Activated T-helper 1 cell treated with anti-CD3 and anti-CD28 coated beads, Interleukin-12 subunit alpha, Interleukin-12 subunit beta, Interleukin-2, Interleukin-4 antibody, amounts not matched to agents 30 ng/mL and 10 ng/mL and 1 ng/mL, durations not matched to agents 14 hours and 24 hours and 36 hours (primary cell): ENCODE measurements at regions not wholly inside any gene's neighbourhood (a gene's known extent, or its start where the extent isn't known, plus 50 kb on each side); places are given as distances from the start of the nearest gene placed in this dataset.

Source experiments
- DNase-seq: peaks from one replicate; pipeline ENCODE4 v3.0.0; 2021; ENCODE audit warnings: low spot score
- H3K27ac Mint-ChIP-seq: one replicate; pipeline ENCODE4 v1.8.0; 2021; ENCODE audit warnings: mild to moderate bottlenecking, mixed read lengths
- H3K27me3 Mint-ChIP-seq: one replicate; pipeline ENCODE4 v1.8.0; 2022; ENCODE audit warnings: mild to moderate bottlenecking, moderate library complexity, mixed read lengths; ENCODE audit not compliant: insufficient read depth
- H3K36me3 Mint-ChIP-seq: one replicate; pipeline ENCODE4 v1.8.0; 2021; ENCODE audit warnings: low read depth, mixed read lengths
- H3K4me1 Mint-ChIP-seq: one replicate; pipeline ENCODE4 v1.8.0; 2021; ENCODE audit warnings: low read depth, mixed read lengths
- H3K4me3 Mint-ChIP-seq: one replicate; pipeline ENCODE4 v1.8.0; 2021; ENCODE audit warnings: mild to moderate bottlenecking, moderate library complexity, mixed read lengths
- H3K9me3 Mint-ChIP-seq: one replicate; pipeline ENCODE4 v1.8.0; 2021; ENCODE audit warnings: mixed read lengths
- intact Hi-C: fragments of 100-400 bp; cut with micrococcal nuclease; formaldehyde crosslinking; loops from one replicate; pipeline ENCODE4 v1.15.1; 2024

DNA sequence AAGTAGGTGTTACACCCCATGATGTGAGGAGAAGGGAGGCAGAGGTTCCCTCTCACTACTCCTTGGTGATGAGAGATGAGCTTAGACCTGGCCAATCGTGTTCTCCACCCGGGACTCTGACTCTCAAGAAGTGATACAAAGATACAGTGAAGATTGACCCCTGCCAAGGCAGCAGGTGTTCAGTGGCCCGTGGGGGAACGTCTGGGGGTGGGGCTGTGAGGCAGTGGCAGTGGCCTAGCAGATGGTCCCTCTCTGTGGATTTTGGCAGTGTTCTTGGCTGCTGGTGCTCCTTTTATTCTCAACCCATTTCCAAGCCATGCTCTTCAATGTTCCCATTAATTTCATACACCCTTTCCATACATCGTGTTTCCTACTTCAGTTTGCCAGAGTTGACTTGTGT, 120.4 kb upstream of the NEDD4L start:
- intact Hi-C loops: no loop called here
- no peaks in the 10 kb centered on the region for H3K27me3 Mint-ChIP-seq
- H3K4me1 Mint-ChIP-seq: no peaks in the 10 kb centered on the region
- H3K27ac Mint-ChIP-seq: no peak overlapping the region
- H3K36me3 Mint-ChIP-seq: no peaks in the 10 kb centered on the region
- H3K4me3 Mint-ChIP-seq: no peak overlapping the region
- no peak for DNase-seq
- H3K9me3 Mint-ChIP-seq: no peaks in the 10 kb centered on the region

DNA sequence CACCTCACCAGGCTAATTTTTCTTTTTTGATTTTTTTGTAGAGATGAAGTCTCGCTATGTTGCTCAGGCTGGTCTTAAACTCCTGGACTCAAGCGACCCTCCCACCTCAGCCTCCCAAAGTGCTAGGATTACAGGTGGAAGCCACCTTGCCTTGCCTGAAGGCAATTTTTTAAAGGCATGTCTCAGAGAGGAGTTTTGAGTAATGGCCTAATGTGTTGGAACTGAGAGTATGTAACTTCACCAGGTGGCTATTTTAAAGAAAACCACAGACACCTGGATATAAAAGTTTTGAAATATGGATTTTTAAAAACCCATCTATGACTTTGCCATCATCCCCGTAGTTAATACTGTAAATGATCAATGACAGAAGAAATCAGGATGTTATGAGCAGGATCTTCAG, 119.8 kb upstream of the ATP8B1 start:
- no peaks in the 10 kb centered on the region for H3K9me3 Mint-ChIP-seq
- no peak overlapping the region for H3K27ac Mint-ChIP-seq
- H3K36me3 Mint-ChIP-seq: no peaks in the 10 kb centered on the region
- no peak overlapping the region for H3K4me3 Mint-ChIP-seq
- intact Hi-C loops: no loop called here
- no peak for DNase-seq
- no peaks in the 10 kb centered on the region for H3K4me1 Mint-ChIP-seq
- H3K27me3 Mint-ChIP-seq: peaks cover 5% of the 10 kb centered on the region

DNA sequence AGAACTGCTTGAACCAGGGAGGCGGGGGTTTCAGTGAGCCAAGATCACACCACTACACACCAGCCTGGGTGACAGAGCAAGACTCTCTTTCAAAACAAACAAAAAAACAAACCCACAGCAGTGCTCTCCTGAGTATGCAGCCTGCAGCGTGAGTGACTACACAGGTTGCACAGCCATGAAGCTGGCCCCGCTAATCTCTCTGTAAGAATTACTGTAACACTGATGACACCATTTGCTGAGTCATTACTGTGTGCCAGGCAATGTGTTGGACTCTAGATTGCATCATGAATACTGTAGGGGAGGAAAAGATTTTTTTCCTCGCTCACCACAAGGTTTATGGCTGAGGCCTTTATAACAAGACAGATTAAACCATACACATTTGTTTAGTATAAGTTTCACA, 118.6 kb upstream of the ATP8B1 start:
- H3K4me3 Mint-ChIP-seq: no peak overlapping the region
- no peaks in the 10 kb centered on the region for H3K36me3 Mint-ChIP-seq
- no peak overlapping the region for H3K27ac Mint-ChIP-seq
- peaks cover 5% of the 10 kb centered on the region for H3K27me3 Mint-ChIP-seq
- no peaks in the 10 kb centered on the region for H3K9me3 Mint-ChIP-seq
- no peak for DNase-seq
- H3K4me1 Mint-ChIP-seq: peaks cover 2% of the 10 kb centered on the region
- intact Hi-C loops: no loop called here

DNA sequence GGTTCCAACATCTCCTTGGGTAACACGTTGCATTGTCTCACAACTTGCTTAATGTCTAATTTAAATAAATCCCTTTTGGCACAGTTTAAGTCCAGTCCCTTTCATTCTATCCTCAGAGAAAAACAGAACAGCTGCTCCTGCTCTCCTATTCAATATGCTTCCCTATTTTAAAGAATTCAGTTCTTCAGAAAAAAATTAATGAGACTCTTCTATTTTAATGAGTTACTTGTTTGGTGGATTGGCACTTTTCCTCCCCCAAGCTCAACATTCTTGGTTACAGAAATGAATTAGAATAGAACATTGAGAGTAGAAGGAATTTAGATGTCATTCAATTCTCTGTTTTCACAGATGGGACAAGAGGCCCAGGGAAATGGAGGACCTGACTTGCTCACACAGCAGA, 116.9 kb upstream of the ATP8B1 start:
- H3K27ac Mint-ChIP-seq: no peak overlapping the region
- DNase-seq: no peak
- H3K4me1 Mint-ChIP-seq: peaks cover 13% of the 10 kb centered on the region
- intact Hi-C loops: no loop called here
- no peak overlapping the region for H3K4me3 Mint-ChIP-seq
- H3K9me3 Mint-ChIP-seq: no peaks in the 10 kb centered on the region
- H3K36me3 Mint-ChIP-seq: no peaks in the 10 kb centered on the region
- H3K27me3 Mint-ChIP-seq: peaks cover 5% of the 10 kb centered on the region

DNA sequence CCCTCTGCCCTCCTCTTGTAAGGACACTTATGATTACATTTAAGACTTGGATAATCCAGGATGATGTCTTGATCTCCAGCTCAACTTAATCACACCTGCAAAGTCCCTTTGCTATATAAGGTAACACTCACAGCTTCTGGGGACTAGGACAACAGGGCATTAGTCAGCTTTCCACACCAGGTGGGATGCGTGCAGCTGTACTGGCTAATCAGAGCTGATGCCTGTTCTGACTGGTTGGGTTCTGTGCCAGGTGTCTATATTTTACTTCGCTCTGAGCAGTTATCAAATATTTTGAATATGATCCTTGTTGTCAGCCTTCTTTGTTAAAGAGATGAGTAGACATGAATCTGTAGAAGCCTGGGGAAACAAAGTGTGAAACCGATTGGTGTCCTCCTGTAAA, 115.5 kb upstream of the ATP8B1 start:
- H3K36me3 Mint-ChIP-seq: no peaks in the 10 kb centered on the region
- intact Hi-C loops: no loop called here

DNA sequence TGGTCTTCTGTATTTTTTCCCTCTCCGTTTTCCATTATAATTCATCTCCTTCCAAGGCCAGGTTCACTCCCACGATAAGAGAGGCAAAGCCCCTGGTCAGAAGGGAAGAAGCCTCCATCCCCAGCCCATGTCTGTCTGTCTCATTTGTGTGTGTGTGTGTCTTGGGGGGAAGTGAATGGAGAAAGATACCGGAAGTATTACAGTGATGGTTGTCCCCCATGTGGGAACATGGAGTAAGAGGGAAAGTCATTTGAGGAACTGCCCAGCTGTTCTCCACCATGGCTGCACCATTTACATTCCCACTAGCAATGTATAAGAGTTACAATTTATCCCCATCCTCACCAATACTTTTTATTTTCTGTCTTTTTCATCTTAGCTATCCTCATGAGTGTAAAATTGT, 113.6 kb upstream of the ATP8B1 start:
- no peak for DNase-seq
- Mint-ChIP-seq H3K27me3 (peaks cover 7% of the 10 kb centered on the region), H3K4me1 (peaks cover 13% of the 10 kb centered on the region), H3K9me3 (no peaks in the 10 kb centered on the region), H3K4me3 (no peak overlapping the region), H3K27ac (no peak overlapping the region), H3K36me3 (no peaks in the 10 kb centered on the region)
- intact Hi-C loops: no loop called here

More for the DNA sequence above, 115.5 kb upstream of the ATP8B1 start:
- peaks cover 7% of the 10 kb centered on the region for H3K27me3 Mint-ChIP-seq
- H3K9me3 Mint-ChIP-seq: no peaks in the 10 kb centered on the region
- H3K4me3 Mint-ChIP-seq: no peak overlapping the region
- DNase-seq: no peak
- peaks cover 13% of the 10 kb centered on the region for H3K4me1 Mint-ChIP-seq
- H3K27ac Mint-ChIP-seq: no peak overlapping the region

DNA sequence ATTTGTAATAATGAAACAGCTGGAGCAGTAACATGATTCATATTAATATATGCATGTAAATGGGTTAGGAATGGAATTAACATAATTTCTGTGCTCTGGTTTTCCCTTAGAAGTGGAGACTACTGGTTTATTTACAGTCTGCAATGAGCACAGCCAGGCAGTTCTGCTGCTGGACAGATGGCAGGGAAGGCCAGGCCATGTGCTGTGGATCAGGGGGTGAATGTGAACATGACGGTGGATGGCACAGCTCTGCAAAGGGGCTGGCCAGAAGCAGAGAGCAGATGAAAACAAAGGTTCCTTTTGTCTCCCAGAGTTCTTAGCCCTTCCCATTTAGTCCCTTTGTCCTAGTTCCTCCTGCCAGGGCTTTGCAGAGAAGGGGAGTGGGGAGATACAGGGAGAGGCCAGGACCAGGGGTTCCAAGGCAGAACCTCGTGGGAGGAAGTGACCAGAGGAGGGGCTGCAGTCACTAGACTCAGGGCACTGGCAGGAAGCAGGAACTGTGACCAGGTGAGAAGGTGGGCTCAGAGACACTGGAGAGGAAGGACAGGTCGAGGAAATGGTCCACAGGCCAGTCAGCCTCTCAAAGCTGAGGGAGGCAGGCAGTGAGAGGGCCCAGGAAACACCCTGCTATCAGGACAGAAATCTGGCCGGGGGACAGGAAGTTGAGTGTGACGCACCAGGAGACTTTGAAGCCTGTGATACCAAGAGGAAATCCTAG, 112.9 kb upstream of the ATP8B1 start:
- Mint-ChIP-seq H3K36me3 (no peaks in the 10 kb centered on the region), H3K27me3 (peaks cover 7% of the 10 kb centered on the region), H3K4me3 (no peak overlapping the region), H3K27ac (no peak overlapping the region), H3K9me3 (no peaks in the 10 kb centered on the region), H3K4me1 (peaks cover 13% of the 10 kb centered on the region)
- no peak for DNase-seq
- intact Hi-C loops: no loop called here

DNA sequence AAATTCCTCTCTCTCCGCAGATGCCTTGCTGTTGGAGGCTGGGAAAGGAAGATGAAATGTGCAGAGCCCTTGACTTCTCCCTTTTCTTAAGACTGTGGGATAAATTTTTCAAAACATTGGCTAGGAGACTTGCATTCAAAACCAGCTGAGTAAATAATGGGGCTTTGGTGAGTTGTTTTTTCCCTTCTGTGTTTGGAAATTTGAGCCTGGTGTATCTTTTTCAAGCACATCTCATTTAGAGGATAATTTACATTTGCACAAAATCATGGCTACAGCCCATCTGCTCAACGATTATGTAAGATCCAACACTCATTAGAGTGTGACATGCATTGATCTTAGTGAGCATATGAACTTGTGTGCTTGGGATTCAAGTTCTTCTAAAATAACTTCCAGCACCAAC, 112.1 kb upstream of the ATP8B1 start:
- Mint-ChIP-seq H3K27me3 (peaks cover 7% of the 10 kb centered on the region), H3K4me1 (peaks cover 13% of the 10 kb centered on the region), H3K27ac (no peak overlapping the region), H3K4me3 (no peak overlapping the region), H3K9me3 (no peaks in the 10 kb centered on the region), H3K36me3 (no peaks in the 10 kb centered on the region)
- no peak for DNase-seq
- intact Hi-C loops: no loop called here

DNA sequence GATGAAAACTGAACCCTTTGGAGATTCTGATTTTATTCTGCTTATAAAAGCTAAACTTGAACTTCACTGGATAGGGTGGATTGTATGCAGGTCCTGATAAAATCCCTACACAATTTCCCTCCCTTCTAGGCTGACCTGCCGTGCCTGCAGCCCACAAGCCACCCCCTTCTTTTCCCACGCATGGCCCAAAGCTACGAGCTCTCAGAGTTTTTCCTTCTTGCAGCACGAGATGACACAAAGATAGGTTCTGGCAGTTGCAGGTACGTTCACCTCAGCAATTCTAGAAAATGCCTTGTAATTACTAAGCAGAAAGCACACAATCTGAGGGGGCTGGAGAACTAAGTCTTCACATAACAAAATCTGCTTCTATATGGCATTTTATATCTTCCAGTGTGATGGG, 110.6 kb upstream of the ATP8B1 start:
- intact Hi-C loops: no loop called here
- no peak overlapping the region for H3K4me3 Mint-ChIP-seq
- H3K27me3 Mint-ChIP-seq: peaks cover 7% of the 10 kb centered on the region
- no peaks in the 10 kb centered on the region for H3K9me3 Mint-ChIP-seq
- no peak overlapping the region for H3K27ac Mint-ChIP-seq
- peaks cover 13% of the 10 kb centered on the region for H3K4me1 Mint-ChIP-seq
- no peak for DNase-seq
- H3K36me3 Mint-ChIP-seq: no peaks in the 10 kb centered on the region

DNA sequence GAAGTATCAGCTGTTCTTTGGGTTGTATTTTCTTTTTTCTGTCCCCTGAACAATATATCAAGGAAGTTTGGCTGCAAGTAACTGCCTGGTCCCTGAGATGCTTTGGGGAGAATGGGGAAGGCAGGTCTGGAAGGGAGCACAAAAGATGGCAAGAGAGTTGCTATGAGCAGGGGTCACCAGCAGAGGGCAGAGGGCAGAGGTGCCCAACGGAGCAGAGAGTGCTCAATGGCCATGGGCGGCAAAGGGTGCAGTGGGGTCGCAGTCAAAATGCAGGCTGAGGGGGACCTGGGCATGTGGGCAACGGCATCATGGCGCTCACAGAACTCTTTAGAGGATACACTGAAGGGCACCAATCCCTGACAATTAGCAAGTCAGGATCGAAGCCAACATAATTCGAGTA, 107.7 kb upstream of the ATP8B1 start:
- no peak overlapping the region for H3K4me3 Mint-ChIP-seq
- no peak for DNase-seq
- peaks cover 3% of the 10 kb centered on the region for H3K4me1 Mint-ChIP-seq
- H3K27ac Mint-ChIP-seq: no peak overlapping the region
- intact Hi-C loops: no loop called here
- H3K9me3 Mint-ChIP-seq: no peaks in the 10 kb centered on the region
- H3K27me3 Mint-ChIP-seq: peaks cover 5% of the 10 kb centered on the region
- H3K36me3 Mint-ChIP-seq: no peaks in the 10 kb centered on the region

DNA sequence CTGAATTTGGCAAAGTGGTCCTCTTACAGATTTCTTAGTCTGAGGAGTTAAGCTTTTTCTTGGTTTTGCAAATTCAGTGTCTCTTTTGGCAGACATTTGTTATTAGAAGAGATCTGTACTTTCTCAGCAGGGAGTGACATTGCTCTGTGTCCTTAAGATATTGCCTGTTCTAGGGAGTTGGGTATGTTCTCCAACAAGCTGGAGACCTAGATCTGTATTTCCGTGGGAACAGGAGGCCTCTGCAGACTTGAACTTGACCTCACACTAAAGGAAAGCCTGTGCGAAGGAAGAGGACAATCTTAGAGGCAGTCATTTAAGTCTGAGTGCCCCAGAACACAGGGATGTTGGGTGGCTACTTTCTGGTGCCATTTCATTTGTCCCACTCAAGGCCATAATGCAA, 107.0 kb upstream of the ATP8B1 start:
- H3K4me1 Mint-ChIP-seq: no peaks in the 10 kb centered on the region
- no peak overlapping the region for H3K27ac Mint-ChIP-seq
- intact Hi-C loops: no loop called here
- H3K9me3 Mint-ChIP-seq: no peaks in the 10 kb centered on the region
- no peak for DNase-seq
- H3K27me3 Mint-ChIP-seq: peaks cover 8% of the 10 kb centered on the region
- no peak overlapping the region for H3K4me3 Mint-ChIP-seq
- no peaks in the 10 kb centered on the region for H3K36me3 Mint-ChIP-seq

DNA sequence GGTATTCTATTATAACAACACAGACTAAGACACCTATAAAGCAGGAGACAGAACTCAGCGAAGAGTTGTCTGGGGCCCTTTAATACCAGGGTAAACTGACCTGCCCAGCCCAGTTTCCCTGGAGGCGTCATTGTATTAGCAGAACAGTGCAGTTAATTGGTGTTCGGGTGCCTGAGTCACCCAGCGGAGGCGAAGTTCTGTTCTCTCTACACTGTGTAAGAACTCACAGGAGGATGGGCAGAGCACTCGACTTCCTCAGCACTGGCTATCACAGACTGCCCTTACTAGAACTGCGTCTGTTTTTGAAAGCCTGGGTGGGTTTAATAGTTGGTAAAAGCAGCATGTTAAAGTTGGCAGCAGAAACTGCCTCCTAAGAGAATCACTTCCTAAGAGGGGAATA, 106.5 kb upstream of the ATP8B1 start:
- no peaks in the 10 kb centered on the region for H3K9me3 Mint-ChIP-seq
- no peaks in the 10 kb centered on the region for H3K36me3 Mint-ChIP-seq
- intact Hi-C loops: no loop called here
- H3K27ac Mint-ChIP-seq: no peak overlapping the region
- H3K27me3 Mint-ChIP-seq: peaks cover 8% of the 10 kb centered on the region
- H3K4me1 Mint-ChIP-seq: no peaks in the 10 kb centered on the region
- H3K4me3 Mint-ChIP-seq: no peak overlapping the region
- no peak for DNase-seq

DNA sequence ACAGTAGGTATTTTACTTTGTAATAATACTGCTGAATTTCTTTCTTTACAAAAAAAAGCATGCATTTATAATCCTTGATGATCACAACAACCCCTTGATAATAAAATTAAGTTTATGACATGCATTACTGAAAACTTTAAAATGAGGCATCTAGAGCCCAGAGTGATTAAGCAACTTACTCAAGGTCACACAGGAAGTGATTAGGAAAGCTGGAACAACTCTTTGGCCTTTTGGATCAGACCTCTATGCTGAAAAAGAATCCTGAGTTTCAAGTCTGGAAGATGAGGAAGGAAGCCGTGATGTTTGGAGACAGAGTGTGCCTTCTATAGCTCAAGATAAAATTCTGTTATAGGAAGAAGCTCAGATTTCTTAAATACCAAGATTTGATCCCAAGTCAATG, 105.0 kb upstream of the ATP8B1 start:
- no peak for DNase-seq
- Mint-ChIP-seq H3K9me3 (no peaks in the 10 kb centered on the region), H3K27ac (no peak overlapping the region), H3K36me3 (no peaks in the 10 kb centered on the region), H3K4me3 (no peak overlapping the region), H3K4me1 (no peaks in the 10 kb centered on the region), H3K27me3 (peaks cover 6% of the 10 kb centered on the region)
- intact Hi-C loops: no loop called here

DNA sequence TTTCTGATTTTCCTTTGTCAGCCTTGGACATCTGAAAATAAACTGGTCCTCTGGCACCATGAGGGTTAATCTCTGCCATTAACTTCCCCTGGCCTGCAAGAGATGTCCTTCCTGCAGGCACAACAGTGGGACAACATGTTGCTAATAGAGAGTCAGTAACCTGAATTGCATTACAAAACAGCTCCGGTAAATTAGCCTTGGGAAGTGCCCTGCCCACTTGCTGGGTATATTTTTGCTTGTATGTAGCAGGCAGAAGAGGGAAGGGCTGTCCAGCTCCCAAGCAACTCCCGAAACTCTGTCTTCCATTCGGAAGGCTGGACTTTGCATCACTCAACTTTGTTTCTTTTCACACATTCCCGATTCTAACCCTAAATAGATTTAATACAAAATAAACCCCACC, 104.4 kb upstream of the ATP8B1 start:
- Mint-ChIP-seq H3K4me3 (no peak overlapping the region), H3K4me1 (no peaks in the 10 kb centered on the region), H3K27ac (no peak overlapping the region), H3K27me3 (peaks cover 6% of the 10 kb centered on the region), H3K36me3 (no peaks in the 10 kb centered on the region), H3K9me3 (no peaks in the 10 kb centered on the region)
- intact Hi-C loops: no loop called here
- DNase-seq: no peak
